Stimulated activated CD4-positive, alpha-beta T cell treated with anti-CD3 and anti-CD28 coated beads, Interleukin-12 subunit alpha, Interleukin-12 subunit beta, amount 100 ng/mL, for 24 hours (primary cell): ENCODE measurements at regions not wholly inside any gene's neighbourhood (a gene's known extent, or its start where the extent isn't known, plus 50 kb on each side); places are given as distances from the start of the nearest gene placed in this dataset.

Experiments
- DNase-seq, 2 experiments: peaks; one replicate each; pipeline ENCODE4 v3.0.0-alpha.2; 2020; ENCODE audit warnings: low read depth in 2 of 2

DNA sequence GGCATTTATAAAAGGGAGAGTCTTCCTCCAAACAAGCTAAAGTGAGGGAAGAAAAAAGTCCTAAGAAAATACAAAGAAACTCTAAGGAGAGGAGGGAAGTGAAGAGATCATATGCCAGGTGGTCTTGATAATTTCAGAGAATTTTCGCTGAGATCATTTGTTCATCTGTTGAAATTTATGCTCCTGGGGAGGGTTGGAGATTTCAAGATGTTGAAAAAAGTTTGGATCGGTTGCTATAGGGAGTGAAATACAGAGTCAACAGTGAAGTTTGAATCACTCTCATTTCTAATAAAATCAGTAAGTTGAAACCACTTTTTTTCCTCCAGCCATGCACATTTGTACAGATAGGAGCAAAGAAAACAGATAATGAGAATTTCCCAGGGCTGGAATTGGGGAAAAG is 299.1 kb upstream of the ADAMTS5 start:
- no peak for DNase-seq

DNA sequence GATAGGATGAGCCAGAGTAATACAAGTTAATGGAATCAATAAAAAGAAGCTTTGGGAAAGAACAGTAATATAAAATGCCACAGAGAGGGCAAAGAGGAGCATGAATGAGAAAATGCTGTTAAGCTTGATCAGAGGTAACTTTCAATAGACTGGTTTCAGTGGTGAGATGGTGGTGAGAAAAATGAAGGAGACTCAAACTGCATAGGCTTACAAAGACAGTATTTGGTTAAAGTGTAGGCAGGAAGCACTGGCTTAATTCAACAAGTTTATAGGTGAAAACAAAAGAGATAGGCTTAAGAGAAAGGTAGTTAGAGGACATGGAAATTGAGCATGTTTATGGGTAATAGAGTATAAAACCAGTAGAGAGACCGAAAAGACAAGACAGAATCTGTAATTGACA is 298.6 kb upstream of the ADAMTS5 start:
- no peak for DNase-seq

DNA sequence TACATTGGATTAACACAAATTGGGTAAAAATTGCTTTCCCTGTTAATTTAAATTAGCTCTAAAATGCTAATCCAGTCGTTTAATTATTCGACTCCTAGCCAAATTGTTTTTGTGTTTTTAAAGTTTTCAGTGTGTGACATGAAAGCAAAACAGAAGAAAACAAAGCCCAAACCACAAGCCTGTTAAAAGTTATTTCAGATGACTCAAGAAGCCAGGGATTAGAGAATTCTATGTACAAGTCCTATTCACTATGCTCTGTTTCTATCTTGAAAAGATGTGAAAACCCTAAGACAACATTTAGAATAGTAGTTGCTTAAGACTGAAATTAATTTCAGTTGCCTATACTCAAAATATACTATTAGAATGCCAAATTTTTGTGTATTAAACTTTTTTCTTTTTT is 294.8 kb upstream of the ADAMTS5 start:
- no peak for DNase-seq

DNA sequence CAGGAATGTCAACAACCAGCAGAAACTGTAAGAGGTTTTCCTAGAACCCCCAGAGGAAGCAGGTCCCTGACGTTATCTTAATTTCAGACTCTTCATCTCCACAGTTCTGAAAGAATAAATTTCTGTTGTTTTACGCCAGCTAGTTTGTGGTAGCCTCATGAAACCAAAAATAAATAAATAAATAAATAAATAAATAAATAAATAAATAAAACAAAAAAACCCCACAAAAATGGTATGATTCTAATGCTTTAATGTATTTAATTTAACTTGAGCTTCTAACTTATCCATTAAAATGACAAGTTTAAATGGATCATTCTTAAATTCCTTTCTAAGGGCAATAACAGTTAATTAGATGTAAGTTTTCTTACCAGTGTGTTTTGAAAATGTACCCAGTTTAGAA is 293.8 kb upstream of the ADAMTS5 start:
- DNase-seq, result no peak

DNA sequence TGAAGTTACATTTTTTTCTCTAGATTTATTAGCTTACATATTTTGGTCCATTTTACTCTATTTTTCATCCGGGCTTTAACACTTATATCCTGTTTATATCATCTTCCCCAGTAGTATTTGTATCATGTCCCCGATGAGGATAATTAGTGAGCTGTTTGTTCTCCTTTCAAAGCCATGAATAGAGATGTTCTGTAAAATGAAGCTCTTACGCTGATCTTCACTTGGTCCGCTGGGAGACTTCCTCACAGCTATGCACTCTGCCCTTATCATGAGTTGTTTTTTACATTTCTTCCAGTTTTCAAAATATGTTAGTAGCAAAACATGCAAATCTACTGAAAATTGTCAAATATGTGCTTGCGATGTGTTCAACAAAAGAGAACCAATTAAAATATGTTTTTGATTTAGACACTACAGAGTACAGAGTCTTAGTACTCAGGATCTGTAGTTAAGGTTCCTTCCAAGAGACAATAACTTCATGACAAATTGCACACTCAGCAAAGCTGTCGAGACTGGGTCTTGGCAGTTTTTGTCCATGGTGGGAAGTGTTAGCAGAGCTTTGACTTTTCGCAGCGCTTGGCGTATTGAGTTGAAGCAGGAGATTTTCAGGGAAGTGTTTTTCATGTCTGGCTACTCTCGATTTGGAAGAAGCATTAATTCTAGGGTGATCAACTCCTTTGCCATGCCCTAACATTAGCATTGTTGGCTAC is 292.0 kb upstream of the ADAMTS5 start:
- no peak for DNase-seq

DNA sequence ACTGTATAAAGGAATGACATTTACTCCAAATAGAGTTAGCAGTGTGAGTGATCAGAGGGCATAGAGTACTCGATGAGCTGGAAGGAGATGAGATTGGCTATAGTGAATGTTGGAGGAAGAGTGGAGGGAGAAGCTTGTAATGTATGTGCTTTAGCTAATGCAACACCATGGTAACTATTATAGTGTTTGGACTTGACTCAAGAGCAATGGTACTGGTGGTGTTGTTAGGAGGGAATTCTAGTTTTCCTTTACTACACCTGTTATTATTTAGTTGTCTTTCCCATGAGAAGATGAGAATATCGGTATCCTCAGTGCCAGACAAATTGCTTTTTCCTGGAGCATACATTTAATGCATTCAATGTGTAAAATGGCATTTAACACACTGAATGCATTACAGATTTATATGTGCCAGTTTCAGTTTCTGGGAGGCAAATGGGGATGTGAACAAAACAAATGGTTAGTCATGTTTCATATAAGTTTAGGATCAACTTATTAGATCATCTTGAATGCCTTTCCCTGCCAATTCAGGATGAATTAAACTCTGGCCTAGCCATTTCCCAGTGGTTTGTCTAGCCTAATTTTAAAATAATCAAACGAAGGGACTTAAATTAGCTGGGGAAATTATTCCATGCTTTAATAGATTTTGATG is 291.1 kb upstream of the ADAMTS5 start:
- DNase-seq, result no peak

DNA sequence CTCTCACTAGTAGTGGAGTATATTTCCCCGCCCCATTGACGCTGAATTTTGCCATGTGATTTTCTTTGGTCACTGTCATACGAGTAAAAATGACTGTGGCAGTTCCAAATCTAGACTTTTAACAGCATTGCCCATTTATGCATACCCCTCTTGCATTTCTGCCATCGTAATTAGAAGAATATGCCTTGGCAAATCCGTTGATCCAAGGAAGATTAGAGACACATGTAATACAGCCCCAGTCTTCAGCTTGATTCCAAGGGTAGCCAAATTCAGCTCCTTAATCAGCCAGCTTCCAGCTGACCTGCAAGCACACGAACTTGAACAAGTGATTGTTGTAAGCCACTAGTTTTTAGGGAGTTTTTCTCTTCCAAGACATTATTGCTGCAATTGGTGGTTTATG is 290.3 kb upstream of the ADAMTS5 start:
- no peak for DNase-seq

DNA sequence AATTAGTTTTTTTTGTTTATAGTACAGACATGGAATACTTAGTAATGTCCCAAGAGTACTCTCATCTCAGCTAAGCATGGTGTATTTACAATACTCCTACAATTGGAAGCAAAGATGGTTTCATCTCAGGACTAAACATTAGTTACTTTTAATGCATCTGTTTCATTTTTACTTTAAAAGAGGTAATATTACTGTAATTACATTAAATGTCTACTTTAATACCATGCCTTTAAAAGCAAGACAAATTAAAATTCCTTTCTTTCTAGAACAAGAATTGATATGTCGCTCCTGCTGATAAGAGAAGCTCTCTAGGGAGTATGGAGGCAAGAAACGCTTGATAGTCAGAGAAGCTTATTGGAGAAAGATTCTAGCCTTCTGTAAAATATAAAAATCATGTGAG is 284.9 kb upstream of the ADAMTS5 start:
- DNase-seq, result no peak

DNA sequence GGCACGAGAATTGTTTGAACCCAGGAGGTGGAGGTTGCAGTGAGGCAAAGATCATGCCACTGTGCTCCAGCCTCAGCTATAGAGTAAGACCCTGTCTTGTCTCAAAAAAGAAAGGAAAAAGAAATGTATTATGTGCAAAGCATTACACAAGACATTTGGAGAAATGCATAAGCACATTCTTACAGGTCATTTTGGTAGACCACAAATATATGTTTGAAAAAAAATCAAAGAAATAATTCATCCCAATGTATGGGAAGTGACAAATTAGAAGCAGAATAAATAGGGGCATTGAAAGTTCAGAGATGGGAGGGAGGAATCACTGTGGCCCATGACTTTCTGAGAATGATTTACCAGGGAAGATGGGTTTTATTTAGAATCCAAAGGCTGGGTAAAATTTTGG is 283.5 kb upstream of the ADAMTS5 start:
- no peak for DNase-seq

DNA sequence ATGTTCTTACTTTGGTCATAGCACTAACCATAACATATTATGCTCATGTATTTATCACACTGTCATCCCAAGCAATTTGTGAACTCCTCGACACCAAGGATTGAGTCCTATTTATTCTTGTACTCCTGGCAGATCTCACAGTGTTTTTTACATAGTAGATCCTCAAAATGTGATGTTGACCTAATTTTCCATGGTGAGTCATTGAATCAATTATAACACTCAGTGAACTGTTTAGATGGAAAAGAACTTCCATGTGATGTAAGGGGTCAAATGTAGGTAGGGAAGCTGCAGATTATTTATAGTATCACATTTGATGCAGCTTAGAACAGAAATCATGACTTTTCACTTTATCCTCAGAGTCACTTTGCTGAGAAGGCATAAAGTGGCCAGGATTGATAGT is 281.9 kb upstream of the ADAMTS5 start:
- no peak for DNase-seq

DNA sequence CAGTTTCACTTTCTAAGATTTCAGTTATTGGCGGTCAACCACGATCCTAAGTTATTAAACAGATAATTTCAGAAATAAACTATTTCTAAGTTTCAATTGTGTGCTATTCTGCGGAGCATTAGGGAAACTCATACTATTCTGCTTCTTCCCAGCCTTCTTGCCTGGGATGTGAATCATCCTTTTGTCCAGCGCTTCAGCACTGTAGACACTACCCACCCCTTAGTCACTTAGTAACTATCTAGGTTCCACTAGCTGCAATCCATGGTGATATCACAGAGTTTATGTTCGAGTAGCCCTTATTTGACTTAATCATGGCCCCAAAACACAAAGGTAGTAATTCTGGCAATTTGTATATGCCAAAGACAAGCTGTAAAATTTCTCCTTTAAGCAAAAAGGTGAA is 279.9 kb upstream of the ADAMTS5 start:
- no peak for DNase-seq

DNA sequence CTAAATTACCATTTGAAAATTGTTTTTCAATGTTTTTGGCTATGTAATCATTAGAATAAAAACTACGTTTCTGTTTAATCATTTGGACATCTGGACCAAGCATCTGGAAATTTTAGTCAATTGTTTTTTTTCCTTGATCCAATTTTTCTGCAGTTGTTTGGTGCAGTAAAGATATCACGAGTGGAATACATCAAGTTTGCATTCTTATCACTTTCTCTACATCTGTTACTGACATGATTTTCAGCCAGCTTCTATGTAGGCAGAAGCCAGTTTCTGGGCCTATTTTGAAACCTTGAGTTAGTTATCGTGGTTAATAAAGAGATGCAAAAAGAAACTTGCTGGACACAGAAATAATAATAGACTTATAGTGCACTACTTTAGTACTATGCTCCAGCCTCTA is 277.9 kb upstream of the ADAMTS5 start:
- no peak for DNase-seq

DNA sequence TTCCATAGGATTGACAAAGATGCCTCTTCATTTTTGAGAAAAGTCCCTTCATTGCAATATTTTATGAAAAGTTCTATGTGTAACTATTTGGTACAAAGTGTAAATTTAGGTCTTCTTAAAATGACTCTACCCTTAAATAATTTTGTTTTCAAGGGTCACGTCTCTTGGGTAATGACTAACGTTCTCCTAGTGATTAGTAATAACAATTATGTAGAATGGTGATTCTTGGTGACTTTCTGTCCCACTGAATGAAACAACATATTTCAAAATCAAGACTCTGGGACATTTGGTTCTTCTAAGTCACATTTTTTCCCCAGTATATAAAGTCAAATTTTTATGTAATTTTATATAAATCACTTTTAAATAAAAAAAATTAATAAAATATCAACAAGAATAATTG is 277.5 kb upstream of the ADAMTS5 start:
- no peak for DNase-seq

DNA sequence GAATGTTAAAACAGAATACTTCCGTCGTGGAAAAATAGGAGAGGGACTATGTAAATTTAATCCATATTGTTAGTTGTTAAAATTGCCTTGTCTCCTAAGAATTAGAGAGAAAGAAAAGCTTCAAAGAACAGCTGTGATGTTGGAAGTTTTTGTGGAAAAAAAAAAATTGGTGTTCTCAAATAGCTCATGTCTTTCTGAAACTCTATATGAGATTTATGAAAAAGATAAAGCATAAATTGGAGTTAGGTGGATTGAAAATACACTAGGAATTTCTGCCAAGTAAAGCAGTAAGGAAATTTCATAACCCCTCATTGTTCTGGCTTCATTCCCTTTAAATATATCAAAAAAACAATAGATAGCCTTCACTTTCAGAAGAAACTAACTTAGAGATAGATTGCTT is 274.0 kb upstream of the ADAMTS5 start:
- DNase-seq, result no peak

DNA sequence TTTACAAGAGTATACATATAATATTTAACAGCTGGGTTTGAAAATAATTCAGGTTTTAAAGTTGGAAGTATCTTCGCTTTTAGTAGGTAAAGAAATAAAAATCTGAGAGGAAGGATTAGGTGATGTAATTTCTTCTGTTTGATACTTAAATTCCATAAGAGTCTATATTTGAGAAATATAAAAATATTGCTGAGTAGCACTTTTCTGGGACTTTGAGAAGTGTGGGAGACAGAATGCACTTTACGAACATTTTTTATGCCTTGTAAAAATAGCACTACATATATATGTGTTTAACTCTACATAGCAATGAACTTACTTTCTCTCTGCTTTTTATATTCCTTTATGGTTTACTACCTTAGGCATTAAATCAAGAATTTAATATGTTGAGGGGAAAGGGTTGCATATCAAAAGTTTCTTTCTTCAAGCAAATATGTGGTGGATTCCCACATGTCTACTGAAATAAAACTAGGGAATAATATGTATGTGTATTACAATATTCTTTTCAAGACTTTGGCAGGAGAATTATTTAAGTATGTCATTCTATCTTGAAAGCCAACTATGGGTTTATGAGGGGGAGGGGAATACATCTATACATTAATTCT is 266.7 kb upstream of the ADAMTS5 start:
- DNase-seq, result no peak

DNA sequence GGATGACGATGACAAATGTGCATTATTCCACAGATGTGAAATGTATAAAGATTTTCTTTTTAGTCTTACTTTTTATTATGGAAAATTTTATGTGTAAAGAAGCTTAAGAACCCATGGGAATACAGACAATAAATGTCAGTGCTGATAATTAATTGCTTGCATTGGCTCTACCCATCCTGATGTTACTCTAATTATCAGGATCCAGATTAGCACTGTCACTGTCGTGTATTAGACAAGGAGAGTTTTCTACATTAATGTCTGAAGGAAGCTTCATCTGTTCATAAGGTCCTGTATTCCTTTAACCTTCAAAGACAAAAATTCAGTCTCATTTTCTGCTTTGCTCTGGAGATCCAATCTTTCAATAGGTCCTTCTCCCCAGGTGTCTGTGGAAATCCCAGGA is 259.1 kb upstream of the ADAMTS5 start:
- no peak for DNase-seq

DNA sequence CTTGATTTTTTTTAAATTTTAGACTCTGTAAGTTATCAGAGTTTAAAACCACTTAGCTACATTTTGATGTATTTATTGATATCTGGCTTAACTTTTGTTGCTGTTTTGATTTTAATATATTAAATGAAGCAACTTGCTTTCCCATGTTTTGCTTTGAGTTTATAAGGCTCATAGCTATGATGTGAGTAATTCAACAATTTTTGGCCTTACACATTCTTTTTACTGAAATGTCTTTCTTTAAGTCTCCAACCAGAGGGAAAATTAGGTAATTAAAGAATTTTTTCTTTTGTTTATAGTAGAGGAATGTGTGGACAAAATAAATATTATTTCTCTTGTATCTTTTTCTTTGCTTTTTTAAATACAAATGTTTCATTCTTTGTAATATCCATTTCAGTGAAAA is 258.3 kb upstream of the ADAMTS5 start:
- DNase-seq, result no peak

DNA sequence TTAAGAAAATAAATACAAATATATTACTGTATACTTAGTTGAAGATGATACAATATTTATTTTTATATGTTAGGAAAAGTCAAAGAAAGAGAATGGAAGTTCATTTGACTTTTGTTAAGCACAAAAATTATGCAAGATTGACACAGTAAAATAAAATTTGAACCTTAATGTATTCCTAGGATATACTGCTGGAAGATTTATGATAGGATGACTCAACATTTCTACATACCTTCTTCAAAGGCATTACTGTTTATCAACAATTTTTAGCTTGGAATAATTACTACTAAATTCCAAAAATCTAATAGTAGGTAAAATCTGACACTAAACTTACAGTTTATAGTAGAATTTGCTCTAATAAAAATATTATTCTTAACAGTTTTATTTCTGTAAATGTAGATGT is 257.3 kb upstream of the ADAMTS5 start:
- no peak for DNase-seq

DNA sequence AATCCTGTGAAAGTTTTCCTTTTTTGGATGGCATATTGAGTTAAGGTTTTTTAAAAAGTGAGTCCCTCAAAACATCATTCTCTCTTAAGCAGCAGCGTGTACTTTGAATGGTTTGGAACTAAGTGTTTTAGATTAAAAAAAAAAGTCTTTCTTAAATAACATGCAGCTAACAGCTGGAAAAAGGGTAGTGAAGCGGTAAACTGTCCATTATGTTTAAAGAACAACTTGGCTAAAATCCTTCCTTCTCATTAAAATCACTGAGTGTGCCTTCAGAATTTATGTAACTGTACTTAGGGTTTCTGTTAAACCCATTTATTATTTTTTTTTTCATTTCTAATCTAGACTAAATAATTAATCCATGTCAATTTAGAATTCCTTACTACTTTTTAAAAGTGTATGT is 254.2 kb upstream of the ADAMTS5 start:
- DNase-seq, result no peak

DNA sequence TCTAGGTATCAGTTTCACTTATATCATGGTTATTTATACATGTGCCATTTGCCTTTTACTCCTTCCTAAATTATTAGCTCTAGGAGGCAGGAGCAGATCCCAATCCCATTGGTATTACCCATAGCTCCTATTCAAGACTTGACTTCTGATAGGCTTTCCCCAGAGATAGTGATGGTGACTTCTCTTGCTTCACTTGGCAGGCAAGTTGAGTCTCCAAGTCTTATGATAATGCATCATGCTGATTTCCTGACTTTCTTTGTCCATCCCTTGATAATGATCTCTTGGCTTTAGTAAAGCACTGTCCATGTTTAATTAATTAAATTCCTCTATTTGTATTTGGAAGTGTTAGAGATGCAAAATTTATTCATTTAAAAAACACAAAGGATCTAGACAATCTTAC is 253.5 kb upstream of the ADAMTS5 start:
- no peak for DNase-seq

DNA sequence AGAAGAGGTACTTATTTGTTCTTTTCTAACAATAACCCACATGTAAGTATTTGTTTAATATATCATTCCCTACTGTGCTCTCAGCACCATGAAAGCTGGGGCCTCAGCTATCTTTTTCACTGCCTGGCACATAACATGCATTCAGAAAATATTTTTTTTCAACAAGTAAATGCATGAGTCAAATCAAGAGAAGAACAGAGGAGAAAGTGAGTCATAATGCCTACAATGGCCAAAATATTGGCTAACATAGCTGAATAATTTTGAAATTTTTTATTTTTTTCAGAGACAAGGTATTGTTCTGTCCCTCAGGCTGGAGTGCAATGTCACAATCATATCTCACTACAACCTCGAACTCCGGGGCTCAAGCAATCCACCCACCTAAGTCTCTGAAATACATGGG is 252.2 kb upstream of the ADAMTS5 start:
- DNase-seq, result no peak

DNA sequence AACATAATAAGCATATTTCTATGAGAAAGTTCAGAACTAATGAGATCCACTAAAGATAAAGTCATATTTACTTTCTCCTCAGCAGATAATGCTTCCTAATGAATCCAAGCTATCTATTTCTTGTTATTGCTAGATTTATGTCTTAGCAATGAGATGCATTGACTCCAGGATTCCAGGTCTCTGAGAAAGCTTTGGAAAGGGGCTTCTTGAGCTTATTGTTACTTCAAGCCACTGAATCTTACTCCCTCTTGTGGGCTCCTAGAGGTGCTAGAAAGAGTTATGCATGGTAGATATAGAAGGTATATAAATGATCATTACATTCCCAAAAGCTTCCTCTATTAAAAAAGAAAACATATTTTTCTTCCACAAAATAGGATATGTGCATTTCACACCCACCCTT is 246.4 kb upstream of the ADAMTS5 start:
- DNase-seq, result no peak

DNA sequence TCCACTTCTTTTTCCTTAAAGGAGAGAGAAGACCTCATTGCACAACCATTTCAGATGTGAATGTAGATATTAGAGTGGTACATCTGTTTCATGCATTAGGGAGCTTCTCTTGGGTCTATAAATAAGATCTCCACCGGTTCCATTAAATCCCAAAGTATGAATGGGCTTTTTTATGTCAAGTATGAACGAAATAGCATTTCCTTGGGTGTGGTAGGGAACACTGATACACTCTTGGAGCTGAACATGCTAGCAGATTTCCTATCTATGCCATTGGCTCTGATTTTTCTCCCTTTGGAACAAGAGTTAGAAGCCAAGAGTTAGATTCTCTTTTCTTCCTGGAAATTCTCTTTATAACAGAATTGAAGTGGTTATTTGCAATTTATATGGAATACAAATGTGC is 245.6 kb upstream of the ADAMTS5 start:
- no peak for DNase-seq

DNA sequence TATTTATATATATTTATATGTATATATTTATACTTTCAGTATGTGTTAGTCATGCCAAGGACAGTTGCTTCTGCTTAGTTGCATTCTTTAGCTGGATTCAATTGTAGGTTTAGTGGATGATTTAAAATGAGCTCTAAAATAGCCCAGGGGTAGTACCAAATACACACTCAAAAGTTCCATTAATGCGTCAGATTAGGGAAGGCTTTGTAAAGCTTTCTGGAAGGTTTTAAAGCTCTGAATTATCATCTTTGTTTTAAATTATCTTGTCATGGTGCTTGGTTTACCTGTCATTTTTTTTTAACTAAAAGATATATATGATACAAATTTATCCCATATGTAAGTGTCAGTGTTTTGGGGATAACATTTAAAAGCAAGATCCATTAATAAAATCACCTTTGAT is 242.7 kb upstream of the ADAMTS5 start:
- DNase-seq, result no peak
